ENCODE measurements at regions not wholly inside any gene's neighbourhood (a gene's known extent, or its start where the extent isn't known, plus 50 kb on each side); places are given as distances from the start of the nearest gene placed in this dataset.

DNA sequence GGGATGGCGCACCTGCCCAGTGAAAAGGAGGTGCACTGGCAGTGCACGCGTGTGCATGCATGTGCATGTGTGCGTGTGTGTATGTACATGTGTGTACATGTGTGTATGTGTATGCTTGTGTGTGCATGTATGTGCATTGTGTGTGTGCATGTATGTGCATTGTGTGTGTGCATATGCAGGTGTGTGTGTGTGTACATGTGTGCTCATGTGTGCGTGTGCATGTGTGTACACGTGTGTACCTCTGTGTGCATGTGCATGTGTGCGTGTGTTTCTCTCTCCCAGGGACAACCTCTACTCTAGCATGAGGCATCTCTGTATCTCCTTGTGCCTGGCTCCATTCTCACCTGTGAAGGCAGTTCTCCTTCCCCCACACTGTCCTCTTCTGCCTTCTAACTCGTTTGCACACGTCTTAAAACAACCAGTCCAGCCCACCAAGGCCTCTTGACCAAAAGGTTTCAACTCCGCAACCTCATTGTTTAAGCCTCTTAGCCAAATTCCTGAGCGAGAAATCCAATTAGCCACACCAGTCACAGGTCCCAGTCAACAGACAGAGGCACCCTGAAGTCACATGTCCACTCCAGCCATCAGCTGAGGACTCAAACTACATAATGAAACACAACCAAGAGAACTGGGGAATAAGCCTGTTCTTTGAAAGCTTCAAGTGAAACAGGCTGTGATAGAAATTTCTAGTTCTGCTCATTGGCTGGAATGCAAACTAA lies 103.5 kb upstream of the PTPRT start:
- DNase-seq = no peak
- intact Hi-C loops (cut with DNase I; ENCODE audit: low total_unique reads) = no loop called here
- Histone ChIP-seq H3K36me3 (no peaks in the 10 kb centered on the region), H3K4me3 (no peak overlapping the region), H3K9me3 (no peaks in the 10 kb centered on the region), H3K27me3 (no peaks in the 10 kb centered on the region), H3K27ac (no peak overlapping the region), H3K4me1 (no peaks in the 10 kb centered on the region)
- in situ Hi-C loops (cut with MboI; ENCODE audit: low sequenced_read_pairs in 4 of 4) = no loop called here
- no peak for ATAC-seq
- TF ChIP-seq POLR2A (IDR thresholded peaks at IDR 0.05) = no peak
- TF ChIP-seq, protein P1, sequence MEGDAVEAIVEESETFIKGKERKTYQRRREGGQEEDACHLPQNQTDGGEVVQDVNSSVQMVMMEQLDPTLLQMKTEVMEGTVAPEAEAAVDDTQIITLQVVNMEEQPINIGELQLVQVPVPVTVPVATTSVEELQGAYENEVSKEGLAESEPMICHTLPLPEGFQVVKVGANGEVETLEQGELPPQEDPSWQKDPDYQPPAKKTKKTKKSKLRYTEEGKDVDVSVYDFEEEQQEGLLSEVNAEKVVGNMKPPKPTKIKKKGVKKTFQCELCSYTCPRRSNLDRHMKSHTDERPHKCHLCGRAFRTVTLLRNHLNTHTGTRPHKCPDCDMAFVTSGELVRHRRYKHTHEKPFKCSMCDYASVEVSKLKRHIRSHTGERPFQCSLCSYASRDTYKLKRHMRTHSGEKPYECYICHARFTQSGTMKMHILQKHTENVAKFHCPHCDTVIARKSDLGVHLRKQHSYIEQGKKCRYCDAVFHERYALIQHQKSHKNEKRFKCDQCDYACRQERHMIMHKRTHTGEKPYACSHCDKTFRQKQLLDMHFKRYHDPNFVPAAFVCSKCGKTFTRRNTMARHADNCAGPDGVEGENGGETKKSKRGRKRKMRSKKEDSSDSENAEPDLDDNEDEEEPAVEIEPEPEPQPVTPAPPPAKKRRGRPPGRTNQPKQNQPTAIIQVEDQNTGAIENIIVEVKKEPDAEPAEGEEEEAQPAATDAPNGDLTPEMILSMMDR (IDR thresholded peaks at IDR 0.05 in 4 of 5, conservative IDR thresholded peaks at IDR 0.05 in 1 of 5) = no peak

DNA sequence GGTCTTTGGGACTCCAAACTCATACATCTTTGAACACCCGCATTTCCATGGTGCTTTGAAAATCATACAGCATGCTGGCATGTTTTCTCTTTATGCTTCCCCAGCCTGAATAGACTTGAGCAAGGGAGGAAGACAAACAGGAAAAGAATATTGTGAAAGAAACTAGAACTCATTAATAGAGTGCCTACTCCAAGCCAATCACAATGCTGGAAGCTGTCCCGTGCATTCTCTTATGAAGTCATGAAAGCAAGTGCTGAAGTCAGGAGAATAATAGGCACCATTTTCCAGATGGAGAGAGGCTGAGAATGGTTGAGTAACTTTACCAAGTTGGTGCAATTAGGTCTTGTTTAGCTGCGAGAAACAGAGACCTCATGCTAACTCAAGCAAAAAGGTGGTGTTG lies 102.5 kb upstream of the PTPRT start:
- no peak for TF ChIP-seq POLR2A (IDR thresholded peaks at IDR 0.05)
- TF ChIP-seq, protein P1 (IDR thresholded peaks at IDR 0.05 in 4 of 5, conservative IDR thresholded peaks at IDR 0.05 in 1 of 5) = no peak
- DNase-seq (no peak), ATAC-seq (no peak)
- H3K36me3 ChIP-seq = no peaks in the 10 kb centered on the region
- in situ Hi-C loops (cut with MboI; ENCODE audit: low sequenced_read_pairs in 4 of 4) = no loop called here
- H3K9me3 ChIP-seq = no peaks in the 10 kb centered on the region
- H3K4me1 ChIP-seq = no peaks in the 10 kb centered on the region
- no peak overlapping the region for H3K4me3 ChIP-seq
- intact Hi-C loops (cut with DNase I; ENCODE audit: low total_unique reads) = no loop called here
- no peaks in the 10 kb centered on the region for H3K27me3 ChIP-seq
- H3K27ac ChIP-seq = no peak overlapping the region

DNA sequence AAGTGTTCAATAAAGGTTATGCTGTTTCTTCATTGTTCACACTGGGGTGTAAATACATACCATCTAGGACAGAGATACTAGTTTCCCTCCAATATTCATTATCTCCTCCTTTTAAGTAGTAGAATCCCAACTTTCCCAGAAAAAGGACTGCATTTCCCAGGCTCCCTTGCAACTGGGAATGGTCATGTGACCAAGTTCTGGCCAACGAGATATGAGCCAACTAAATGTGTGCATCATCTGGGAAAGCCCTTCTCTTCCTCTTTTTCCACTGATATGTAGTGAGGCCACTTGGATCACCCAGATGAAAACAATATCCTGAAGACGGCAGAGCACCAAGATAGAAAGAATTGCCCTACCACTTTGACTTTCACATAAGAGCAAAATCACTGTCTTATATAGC lies 97.9 kb upstream of the PTPRT start:
- TF ChIP-seq, protein P1 (IDR thresholded peaks at IDR 0.05 in 4 of 5, conservative IDR thresholded peaks at IDR 0.05 in 1 of 5) = no peak
- TF ChIP-seq POLR2A (IDR thresholded peaks at IDR 0.05) = no peak
- ATAC-seq (no peak), DNase-seq (no peak)
- H3K27ac ChIP-seq = no peak overlapping the region
- in situ Hi-C loops (cut with MboI; ENCODE audit: low sequenced_read_pairs in 4 of 4) = no loop called here
- H3K27me3 ChIP-seq = no peaks in the 10 kb centered on the region
- no peaks in the 10 kb centered on the region for H3K4me1 ChIP-seq
- intact Hi-C loops (cut with DNase I; ENCODE audit: low total_unique reads) = no loop called here
- H3K9me3 ChIP-seq = no peaks in the 10 kb centered on the region
- H3K4me3 ChIP-seq = no peak overlapping the region
- H3K36me3 ChIP-seq = no peaks in the 10 kb centered on the region

DNA sequence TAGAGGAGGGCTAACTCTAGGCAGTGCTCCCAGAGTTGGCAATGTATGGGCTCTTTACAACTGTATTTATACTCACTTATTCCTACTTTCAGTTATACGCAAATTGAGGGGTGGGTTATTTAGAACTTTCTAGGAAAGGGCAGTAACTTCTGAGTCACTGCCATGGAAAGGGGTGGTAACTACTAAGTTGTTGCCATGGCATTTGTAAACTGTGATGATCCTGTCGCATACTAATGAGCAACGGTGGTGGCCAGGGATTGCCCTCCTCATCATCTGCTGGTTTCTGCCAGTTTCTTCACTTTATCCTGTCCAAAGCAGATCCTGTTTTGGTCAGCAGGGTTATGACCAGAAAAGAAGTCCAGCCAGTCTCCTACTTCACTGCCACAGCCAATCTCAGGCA lies 95.5 kb upstream of the PTPRT start:
- DNase-seq = no peak
- no peak for ATAC-seq
- Histone ChIP-seq H3K27me3 (no peaks in the 10 kb centered on the region), H3K4me3 (no peak overlapping the region), H3K9me3 (no peaks in the 10 kb centered on the region), H3K4me1 (no peaks in the 10 kb centered on the region), H3K27ac (no peak overlapping the region), H3K36me3 (no peaks in the 10 kb centered on the region)
- in situ Hi-C loops (cut with MboI; ENCODE audit: low sequenced_read_pairs in 4 of 4) = no loop called here
- intact Hi-C loops (cut with DNase I; ENCODE audit: low total_unique reads) = no loop called here
- TF ChIP-seq POLR2A (IDR thresholded peaks at IDR 0.05) = no peak
- TF ChIP-seq, protein P1 (IDR thresholded peaks at IDR 0.05 in 4 of 5, conservative IDR thresholded peaks at IDR 0.05 in 1 of 5) = no peak

DNA sequence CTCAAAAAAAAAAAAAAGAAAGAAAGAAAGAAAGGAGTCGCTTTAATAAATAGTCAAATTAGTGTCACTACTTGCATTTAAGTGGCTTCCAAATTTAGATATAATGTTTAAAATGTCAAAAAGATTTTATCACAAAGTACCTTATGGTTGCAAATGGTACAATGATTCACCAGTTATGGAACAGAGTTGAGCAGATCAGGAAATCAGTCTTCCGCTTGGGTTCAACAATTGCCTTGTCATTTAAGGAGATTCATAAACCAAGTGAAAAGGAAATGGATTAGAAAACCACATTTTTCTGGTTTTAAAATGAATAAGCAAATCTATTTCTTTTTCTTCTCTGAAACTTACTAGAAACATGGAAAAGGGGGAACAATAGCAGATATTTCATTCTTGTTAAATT lies 94.8 kb upstream of the PTPRT start:
- intact Hi-C loops (cut with DNase I; ENCODE audit: low total_unique reads) (no loop called here), in situ Hi-C loops (cut with MboI; ENCODE audit: low sequenced_read_pairs in 4 of 4) (no loop called here)
- DNase-seq (no peak), ATAC-seq (no peak)
- no peaks in the 10 kb centered on the region for H3K4me1 ChIP-seq
- H3K36me3 ChIP-seq = no peaks in the 10 kb centered on the region
- no peaks in the 10 kb centered on the region for H3K9me3 ChIP-seq
- H3K27ac ChIP-seq = no peak overlapping the region
- no peaks in the 10 kb centered on the region for H3K27me3 ChIP-seq
- H3K4me3 ChIP-seq = no peak overlapping the region
- TF ChIP-seq, protein P1 (IDR thresholded peaks at IDR 0.05 in 4 of 5, conservative IDR thresholded peaks at IDR 0.05 in 1 of 5) = no peak
- no peak for TF ChIP-seq POLR2A (IDR thresholded peaks at IDR 0.05)
